HG03439 (cell line): ENCODE measurements at regions not wholly inside any gene's neighbourhood (a gene's known extent, or its start where the extent isn't known, plus 50 kb on each side); places are given as distances from the start of the nearest gene placed in this dataset.
A peak's percentile ranks its signal among the peaks of the same experiment; 100 is the strongest.
"Not testable (repeated sequence)": the region's sequence is repeated elsewhere in the genome, so short reads cannot be mapped to it uniquely, and the experiment has no call there.

Experiments used
- ATAC-seq: cut with Tn5 transposase; IDR thresholded peaks from one replicate; pipeline ENCODE4 v1.9.1; 2021; ENCODE audit warnings: mild to moderate bottlenecking, moderate library complexity; ENCODE audit not compliant: unreplicated experiment

DNA sequence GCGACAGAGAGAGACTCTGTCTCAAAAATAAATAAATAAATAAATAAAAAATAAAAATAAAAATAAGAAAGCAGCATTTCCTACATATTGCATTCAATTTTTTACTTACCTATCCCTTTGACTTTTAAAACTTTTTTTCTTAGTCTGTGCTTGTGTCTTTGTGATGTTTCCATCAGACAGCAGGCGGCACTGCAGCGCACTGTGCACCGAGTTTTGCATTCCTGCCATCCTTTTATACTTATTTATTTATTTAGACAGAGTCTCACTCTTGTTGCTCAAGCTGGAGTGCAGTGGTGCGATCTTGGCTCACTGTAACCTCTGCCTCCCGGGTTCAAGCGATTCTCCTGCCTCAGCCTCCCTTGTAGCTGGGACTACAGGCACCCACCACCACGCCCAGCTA, 203.9 kb downstream of the SPATA31A1 start:
- not testable (repeated sequence) for ATAC-seq

DNA sequence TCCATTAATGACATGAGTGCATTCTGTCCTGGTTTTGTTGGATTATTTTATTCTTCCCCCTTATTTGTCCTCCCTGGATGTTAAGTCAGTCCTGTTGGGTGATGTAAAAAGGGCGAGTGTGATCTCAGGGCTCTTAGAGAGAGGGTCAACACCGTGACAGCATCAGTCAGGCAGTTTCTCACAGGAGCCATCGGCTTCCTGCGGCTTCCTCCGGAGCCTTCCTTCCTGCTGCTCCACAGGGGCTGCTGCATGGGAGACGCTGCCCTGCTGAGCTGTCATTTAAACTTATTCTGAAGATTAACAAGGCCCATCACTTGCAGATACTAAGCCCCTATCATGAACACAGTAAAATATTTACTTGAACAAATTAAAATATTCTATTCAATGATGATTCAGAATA, 211.3 kb downstream of the SPATA31A1 start:
- ATAC-seq = not testable (repeated sequence)

DNA sequence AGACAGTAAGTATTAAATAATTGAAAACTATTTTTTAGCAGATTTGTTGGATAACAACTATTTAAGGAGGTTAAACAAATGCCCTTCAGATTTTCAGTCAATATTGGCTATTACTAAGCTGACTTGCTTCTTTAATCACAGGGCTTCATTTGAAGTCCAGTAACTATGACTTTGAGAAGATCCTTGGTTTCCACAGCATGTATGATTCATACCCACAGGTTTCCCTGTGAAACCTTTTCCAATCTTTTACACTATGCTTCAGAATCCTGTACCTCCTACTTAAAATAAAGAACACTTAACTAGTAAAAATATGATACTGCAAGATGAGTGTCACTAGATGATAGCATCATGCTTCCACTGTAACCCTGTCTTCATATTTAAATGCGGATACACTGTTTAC, 211.9 kb downstream of the SPATA31A1 start:
- not testable (repeated sequence) for ATAC-seq

GRCh38 chr9:39568900-39569299, 213.4 kb downstream of the SPATA31A1 start:
- ATAC-seq = not testable (repeated sequence)

DNA sequence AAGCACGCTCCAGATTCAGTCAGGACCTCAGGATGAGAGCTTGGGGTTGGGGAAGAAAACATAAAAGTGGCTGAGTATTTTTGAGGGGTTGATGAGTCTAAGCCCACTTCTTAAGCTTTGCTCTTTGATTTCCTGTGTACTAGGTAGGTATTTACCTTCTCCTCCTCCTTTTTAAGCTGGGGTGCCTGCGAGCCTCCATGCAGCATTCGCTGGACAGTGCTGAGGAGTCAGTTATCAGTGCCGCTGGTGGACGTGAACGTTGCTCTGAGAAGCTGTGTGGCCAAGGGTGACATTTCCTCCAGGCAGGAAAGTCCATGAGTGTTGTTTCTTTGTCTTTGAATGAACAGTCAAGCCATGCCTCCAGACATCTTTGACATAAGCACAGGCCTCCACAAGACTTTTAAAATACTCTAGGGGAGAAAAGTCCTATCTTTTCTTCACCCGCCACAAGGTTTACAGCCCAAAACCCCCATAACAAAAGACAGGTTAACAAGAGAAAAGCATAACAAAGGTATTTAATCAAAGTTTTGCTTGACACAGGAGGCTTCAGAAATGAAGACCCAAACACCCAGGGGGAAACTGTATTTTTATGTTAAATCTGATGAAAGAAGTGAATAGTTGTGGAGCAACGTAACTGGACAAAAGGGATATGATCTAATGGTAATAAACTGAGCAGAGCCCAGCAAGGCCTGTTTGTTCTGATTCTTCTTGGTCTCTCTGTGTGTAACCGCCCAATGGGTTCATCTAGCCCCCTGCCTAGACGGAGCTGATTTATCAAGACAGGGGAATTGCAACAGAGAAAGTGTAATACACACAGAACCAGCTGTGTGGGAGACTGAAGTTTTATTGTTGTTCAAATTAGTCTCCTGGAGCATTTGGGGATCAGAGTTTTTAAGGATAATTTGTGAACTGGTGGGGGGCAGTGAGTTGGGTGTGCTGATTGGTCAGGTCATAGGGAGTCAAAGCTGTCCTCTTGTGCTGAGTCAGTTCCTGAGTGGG, 217.9 kb downstream of the SPATA31A1 start:
- not testable (repeated sequence) for ATAC-seq

GRCh38 chr9:39579000-39579399, 223.5 kb downstream of the SPATA31A1 start:
- ATAC-seq = not testable (repeated sequence)

DNA sequence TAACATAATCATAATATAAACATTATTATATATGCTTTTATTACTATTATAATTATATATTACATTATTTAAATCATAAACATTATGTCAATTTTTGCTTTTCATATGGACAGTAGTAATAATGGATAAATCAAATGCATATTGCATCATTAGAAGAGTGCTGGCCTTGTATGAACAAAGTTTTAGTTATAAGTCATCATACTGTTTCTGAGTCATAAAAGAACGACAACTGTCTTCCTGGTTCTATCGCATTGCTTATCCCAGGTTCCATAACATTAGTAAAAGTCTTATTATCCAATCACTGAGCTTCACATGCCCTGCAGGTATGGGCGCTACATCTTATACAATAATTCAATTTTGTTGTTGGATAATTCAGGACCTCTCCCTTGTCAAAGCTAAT, 225.8 kb downstream of the SPATA31A1 start:
- not testable (repeated sequence) for ATAC-seq

GRCh38 chr9:39582677-39583412, 227.4 kb downstream of the SPATA31A1 start:
- not testable (repeated sequence) for ATAC-seq

DNA sequence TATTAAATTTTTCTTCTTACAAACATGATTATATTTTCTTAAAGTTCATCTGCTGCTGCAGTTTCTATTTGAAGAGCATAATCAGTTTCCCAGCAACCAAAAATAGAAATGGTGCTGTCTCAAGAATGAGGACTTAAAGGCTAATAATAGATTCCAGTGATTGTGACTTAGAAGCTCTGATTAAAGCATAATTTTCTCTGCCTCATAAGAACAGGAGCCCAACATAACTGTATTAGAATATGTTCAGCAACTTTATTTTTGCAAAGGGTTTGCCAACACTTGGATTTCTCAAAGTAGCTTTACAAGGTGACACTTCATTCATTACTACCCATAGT, 227.9 kb downstream of the SPATA31A1 start:
- ATAC-seq = not testable (repeated sequence)

DNA sequence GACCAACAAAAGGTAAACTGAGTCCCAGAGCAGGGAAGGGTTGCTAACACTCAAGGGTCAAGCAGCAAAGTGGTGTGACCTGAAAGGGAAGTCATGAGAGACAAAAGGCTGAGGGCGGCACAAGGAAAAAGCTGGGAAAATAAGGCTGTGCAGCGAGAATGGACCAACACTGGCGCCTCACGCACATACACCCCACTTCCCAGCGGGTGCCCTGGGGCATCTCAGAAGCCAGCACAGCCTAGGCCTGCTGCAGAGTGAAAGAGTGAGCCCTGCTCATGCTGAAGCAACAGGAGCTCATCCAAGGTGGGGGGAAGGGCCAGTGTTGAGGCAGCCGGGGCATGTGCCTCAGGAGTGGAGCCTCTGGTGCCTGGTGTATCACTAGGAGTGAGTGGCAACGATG, 229.8 kb downstream of the SPATA31A1 start:
- not testable (repeated sequence) for ATAC-seq

DNA sequence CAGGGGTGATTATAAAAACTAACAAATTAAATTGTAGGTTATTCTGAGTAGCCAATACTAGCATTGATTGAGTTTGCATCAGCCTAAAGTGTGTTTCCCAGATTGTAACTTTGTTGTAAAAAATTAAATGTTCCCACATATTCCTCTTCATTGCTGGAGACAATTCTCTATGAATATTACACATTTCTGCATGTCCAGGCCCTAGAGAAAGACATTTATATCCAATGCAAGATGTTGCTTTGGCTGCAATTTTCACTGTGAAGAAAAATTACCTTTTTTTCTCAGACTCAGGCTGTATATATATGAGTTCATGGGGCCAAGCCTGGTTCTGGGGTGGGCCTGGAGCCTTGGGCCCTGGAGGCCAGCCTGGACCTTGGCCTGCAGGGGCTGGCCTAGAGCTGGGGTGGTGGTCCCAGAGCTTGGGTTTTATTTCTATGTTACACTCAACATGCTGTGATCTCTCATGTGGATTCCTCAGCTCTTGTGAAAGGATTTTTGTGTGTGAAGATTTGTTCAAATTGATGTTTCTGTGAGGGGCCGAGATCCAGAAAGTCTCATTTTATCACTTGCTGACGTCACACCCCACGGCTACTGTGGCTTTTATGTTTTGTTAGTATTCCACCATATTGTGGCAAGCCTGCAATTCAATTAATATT, 232.5 kb downstream of the SPATA31A1 start:
- ATAC-seq = no peak

DNA sequence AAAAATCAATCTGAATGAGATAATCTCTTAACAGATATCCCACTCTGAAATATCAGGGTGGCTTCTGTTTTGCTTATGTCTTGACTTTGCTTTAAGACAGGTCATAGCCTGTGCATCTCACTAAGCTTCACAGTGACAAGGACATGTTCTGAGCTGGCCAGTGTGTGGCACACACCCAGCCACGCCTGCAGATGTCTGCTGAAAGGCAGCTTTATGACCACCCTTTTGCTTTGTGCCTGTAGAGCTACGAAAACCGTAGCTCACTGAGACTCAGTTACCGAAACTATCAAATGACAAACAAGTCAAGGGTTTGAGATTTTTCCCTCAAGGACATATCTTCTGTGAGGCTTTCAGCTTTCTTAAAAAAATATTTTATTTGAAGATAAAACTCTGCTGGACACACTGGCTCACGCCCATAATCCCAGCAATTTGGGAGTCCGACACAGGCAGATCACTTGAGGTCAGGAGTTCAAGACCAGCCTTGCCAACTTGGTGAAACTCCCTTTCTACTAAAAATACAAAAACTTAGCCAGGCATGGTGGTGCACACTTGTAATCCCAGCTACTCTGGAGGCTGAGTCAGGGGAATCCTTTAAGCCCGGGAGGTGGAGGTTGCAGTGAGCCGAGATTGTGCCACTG, 233.2 kb downstream of the SPATA31A1 start:
- ATAC-seq = no peak

DNA sequence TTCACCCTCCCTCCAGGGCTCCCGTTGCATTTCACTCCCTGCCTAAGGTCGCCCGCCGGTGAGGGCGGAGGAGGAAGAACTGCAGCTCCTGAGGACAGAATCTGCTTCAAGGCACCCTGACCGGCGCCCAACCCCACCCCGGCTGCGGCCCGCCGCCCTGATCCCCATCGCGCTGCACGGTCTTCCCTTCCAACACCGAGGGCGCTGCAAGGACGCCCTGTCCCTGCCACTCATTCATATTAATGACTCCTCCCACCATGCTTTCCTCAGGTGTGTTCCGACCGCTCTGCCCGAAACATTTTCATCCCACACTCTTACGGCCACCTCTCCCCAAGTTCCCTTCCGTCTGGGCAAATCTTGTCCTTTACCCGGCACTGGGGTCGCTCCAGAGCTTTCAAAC, 248.6 kb downstream of the SPATA31A1 start:
- not testable (repeated sequence) for ATAC-seq

DNA sequence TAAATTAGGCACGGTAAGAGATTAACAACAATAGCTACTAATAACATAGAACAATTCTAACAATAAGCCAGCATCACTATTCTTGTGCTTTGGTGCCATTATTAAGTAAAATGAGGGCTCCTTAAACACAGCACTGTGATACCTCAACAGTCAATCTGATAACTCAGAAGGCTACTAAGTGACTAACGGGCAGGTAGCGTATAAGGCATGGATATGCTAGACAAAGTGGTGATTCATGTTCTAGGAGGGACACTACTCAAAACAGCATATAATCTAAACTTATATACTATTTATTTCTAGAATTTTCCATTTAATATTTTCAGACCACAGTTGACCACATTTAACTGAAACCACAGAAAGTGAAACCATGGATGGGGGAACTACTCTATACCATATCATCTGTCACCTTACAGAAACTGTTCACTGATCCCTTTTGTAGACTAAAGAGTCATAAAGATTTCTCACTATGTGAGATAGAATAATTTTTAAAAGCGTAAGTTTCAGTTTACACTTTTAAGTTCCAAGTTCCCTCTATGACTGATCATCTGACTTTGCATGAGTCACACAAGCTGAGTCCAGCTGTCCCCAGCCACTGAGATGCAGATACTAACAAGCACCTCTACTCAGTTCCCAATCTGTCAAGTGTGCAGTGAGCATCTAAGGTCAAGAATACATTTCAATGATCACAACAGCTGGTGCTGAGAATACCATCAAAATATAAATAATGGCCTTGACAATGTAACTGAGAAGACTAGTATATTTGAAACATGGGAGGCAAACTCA, 256.2 kb downstream of the SPATA31A1 start:
- ATAC-seq = peak; percentile 99

GRCh38 chr9:39616480-39616879, 261.0 kb downstream of the SPATA31A1 start:
- ATAC-seq = not testable (repeated sequence)

DNA sequence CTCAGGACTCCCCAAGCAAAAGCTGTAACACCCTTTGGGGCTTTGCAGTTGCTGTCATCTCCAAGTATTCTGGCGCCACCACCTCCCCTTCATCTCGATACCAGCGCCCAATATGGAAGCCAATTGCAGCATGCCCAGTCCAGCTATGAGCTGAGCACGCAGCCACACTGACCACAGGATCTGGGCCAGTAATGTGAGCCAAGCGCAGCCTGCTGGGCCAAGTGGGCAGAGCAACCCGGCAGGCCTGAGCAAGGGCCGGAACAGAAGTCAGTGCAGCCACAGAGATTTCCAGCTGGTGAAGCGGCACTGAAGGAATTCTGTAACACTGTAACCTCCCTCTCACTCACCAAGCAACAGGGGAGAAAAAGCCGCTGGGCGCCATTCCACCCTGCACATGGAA, 268.6 kb downstream of the SPATA31A1 start:
- ATAC-seq = not testable (repeated sequence)

GRCh38 chr9:39632071-39632470, 276.6 kb downstream of the SPATA31A1 start:
- ATAC-seq = not testable (repeated sequence)

DNA sequence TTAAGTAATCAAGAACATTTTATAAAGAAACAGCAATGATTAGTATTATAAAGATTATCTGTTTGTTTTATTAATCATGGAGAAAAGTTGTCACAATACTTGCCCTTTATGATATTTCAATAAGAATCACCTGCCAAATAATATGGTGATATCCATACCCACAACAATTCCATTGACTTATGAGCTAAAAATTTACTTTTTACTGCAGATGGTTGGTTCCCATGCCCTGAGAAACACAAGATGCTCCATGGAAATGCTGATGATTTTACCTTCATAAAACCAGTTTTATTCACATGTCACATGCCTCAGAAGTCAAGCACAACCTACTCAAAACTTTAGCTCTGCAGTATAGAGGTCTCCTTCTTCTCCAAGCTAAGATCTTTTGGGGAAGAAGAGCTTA, 293.6 kb downstream of the SPATA31A1 start:
- not testable (repeated sequence) for ATAC-seq

DNA sequence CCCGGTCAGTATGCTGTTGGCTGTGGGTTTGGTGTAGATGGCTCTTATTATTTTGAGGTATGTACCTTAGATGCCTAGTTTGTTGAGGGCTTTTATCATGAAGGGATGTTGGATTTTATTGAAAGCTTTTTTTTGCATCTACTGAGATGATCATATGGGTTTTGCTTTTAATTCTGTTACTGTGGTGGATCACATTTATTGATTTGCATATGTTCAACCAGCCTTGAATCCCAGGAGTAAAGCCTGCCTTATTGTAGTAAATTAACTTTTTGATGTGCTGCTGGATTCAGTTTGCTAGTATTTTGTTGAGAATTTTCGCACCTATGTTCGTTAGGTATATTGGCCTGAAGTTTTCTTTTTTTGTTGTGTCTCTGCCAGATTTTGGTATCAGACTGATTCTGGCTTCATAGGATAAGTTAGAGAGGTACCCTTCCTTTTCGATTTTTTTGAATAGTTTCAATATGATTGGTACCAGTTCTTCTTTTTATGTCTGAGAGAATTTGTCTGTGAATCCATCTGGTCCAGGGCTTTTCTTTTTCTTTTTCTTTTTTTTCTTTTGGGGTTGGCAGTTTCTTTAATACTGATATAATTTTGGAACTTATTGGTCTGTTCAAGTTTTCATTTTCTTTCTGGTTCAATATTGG, 301.6 kb downstream of the SPATA31A1 start:
- ATAC-seq = not testable (repeated sequence)
